ENCODE measurements at regions not wholly inside any gene's neighbourhood (a gene's known extent, or its start where the extent isn't known, plus 50 kb on each side); places are given as distances from the start of the nearest gene placed in this dataset.

GRCh38 chr18:22320771-22321170, 96.9 kb downstream of the CTAGE1 start:
- TF ChIP-seq CTCF (IDR thresholded peaks at IDR 0.05; ENCODE audit: control extremely low read depth, extremely low read depth), result no peak
- DNase-seq, result peak in 1 of 3 donors; percentile 37
- 79 to 80% methylated on average over 3 of the region's 3 CpGs for WGBS, 2 donors
- ATAC-seq (ENCODE audit: insufficient read depth, low FRiP score), result no peak
- H3K9me3 ChIP-seq (ENCODE audit: control insufficient read depth in 4 of 4, insufficient read depth in 3 of 4, low read length in 3 of 4), result no peaks in the 10 kb centered on the region
- no peak overlapping the region for H3K9ac ChIP-seq (ENCODE audit: insufficient read depth in 1 of 2, low read length in 2 of 2)
- H3K4me1 ChIP-seq (ENCODE audit: control insufficient read depth in 5 of 5, insufficient read depth in 5 of 5, low read length in 5 of 5), result peaks cover 0 to 71% (median 19%) of the 10 kb centered on the region in 5 donors
- no peak overlapping the region for H3K4me3 ChIP-seq
- H3K27me3 ChIP-seq (ENCODE audit: control insufficient read depth in 3 of 3, insufficient read depth in 3 of 3, low read length in 2 of 3), result no peaks in the 10 kb centered on the region
- no peak overlapping the region for H3K27ac ChIP-seq (ENCODE audit: low read depth in 1 of 2, low read length in 1 of 2)
- no peaks in the 10 kb centered on the region for H3K36me3 ChIP-seq (ENCODE audit: control insufficient read depth in 4 of 4, insufficient read depth in 4 of 4, low read length in 4 of 4)

DNA sequence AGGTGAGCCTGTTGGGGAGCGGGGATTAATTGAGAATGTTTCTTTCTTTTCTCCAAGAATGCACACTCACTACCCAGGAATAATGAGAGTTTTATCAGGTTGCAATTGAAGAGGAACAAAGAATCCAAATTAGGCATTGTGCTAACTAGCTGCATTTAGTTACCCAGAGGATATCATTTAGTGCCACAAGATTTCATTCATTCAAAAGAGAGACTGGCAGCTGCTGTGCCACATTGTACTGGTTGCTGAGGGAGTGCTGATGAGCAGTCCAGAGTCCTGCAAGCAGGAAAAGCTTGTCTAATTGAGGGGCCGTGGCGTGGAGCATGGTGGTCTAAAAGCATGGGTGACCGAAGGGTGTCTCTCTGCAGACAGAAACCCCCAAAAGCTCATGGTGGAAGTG, 97.6 kb downstream of the CTAGE1 start:
- Histone ChIP-seq H3K36me3 (ENCODE audit: control insufficient read depth in 4 of 4, insufficient read depth in 4 of 4, low read length in 4 of 4) (no peaks in the 10 kb centered on the region), H3K4me3 (no peak overlapping the region), H3K27me3 (ENCODE audit: control insufficient read depth in 3 of 3, insufficient read depth in 3 of 3, low read length in 2 of 3) (no peaks in the 10 kb centered on the region), H3K9ac (ENCODE audit: insufficient read depth in 1 of 2, low read length in 2 of 2) (no peak overlapping the region), H3K9me3 (ENCODE audit: control insufficient read depth in 4 of 4, insufficient read depth in 3 of 4, low read length in 3 of 4) (no peaks in the 10 kb centered on the region), H3K4me1 (ENCODE audit: control insufficient read depth in 5 of 5, insufficient read depth in 5 of 5, low read length in 5 of 5) (peaks cover 0 to 65% (median 19%) of the 10 kb centered on the region in 5 donors), H3K27ac (ENCODE audit: low read depth in 1 of 2, low read length in 1 of 2) (no peak overlapping the region)
- TF ChIP-seq CTCF (IDR thresholded peaks at IDR 0.05; ENCODE audit: control extremely low read depth, extremely low read depth), result no peak
- ATAC-seq (ENCODE audit: insufficient read depth, low FRiP score) (no peak), DNase-seq (no peak)
- whole genome bisulfite sequencing, 2 donors, result 82 to 84% methylated on average over 4 of the region's 4 CpGs

- H3K27ac ChIP-seq (ENCODE audit: low read depth in 1 of 2, low read length in 1 of 2), result no peak overlapping the region
- no peak overlapping the region for H3K4me3 ChIP-seq
- ATAC-seq (ENCODE audit: insufficient read depth, low FRiP score), result no peak
- H3K4me1 ChIP-seq (ENCODE audit: control insufficient read depth in 5 of 5, insufficient read depth in 5 of 5, low read length in 5 of 5), result peaks cover 0 to 60% (median 15%) of the 10 kb centered on the region in 5 donors
- H3K36me3 ChIP-seq (ENCODE audit: control insufficient read depth in 4 of 4, insufficient read depth in 4 of 4, low read length in 4 of 4), result no peaks in the 10 kb centered on the region
- no peaks in the 10 kb centered on the region for H3K27me3 ChIP-seq (ENCODE audit: control insufficient read depth in 3 of 3, insufficient read depth in 3 of 3, low read length in 2 of 3)
- DNase-seq, result peak; percentile 85 to 95 (median 91)
- H3K9ac ChIP-seq (ENCODE audit: insufficient read depth in 1 of 2, low read length in 2 of 2), result no peak overlapping the region
- 64 to 74% methylated on average over 8 of the region's 8 CpGs for WGBS, 2 donors
- TF ChIP-seq CTCF (IDR thresholded peaks at IDR 0.05; ENCODE audit: control extremely low read depth, extremely low read depth), result no peak
- no peaks in the 10 kb centered on the region for H3K9me3 ChIP-seq (ENCODE audit: control insufficient read depth in 4 of 4, insufficient read depth in 3 of 4, low read length in 3 of 4)
Measured at GRCh38 chr18:22318745-22319407, 98.8 kb downstream of the CTAGE1 start.

DNA sequence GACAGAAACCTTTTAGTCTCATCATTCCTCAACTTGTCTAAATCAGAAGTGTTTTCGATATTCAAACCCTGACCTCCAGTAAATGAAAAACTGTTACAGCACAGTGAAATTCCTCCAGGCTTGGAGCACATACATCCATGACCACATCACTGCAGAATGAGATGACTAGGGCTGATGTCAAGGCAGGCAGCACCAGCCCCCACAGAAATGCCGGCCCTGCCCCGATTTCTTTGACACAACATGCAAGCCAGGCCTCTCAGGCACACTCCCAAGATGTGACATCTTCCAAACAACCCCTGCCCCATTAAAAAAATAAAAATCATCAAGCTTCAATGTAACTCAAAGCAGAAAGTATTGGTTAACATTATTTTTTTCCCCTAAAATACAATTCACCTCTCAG, 103.3 kb downstream of the CTAGE1 start:
- no peak for TF ChIP-seq CTCF (IDR thresholded peaks at IDR 0.05; ENCODE audit: control extremely low read depth, extremely low read depth)
- Histone ChIP-seq H3K27me3 (ENCODE audit: control insufficient read depth in 3 of 3, insufficient read depth in 3 of 3, low read length in 2 of 3) (no peaks in the 10 kb centered on the region), H3K9ac (ENCODE audit: insufficient read depth in 1 of 2, low read length in 2 of 2) (no peak overlapping the region), H3K4me3 (no peak overlapping the region), H3K36me3 (ENCODE audit: control insufficient read depth in 4 of 4, insufficient read depth in 4 of 4, low read length in 4 of 4) (no peaks in the 10 kb centered on the region), H3K27ac (ENCODE audit: low read depth in 1 of 2, low read length in 1 of 2) (no peak overlapping the region), H3K4me1 (ENCODE audit: control insufficient read depth in 5 of 5, insufficient read depth in 5 of 5, low read length in 5 of 5) (peaks cover 0 to 40% (median 1%) of the 10 kb centered on the region in 5 donors), H3K9me3 (ENCODE audit: control insufficient read depth in 4 of 4, insufficient read depth in 3 of 4, low read length in 3 of 4) (no peaks in the 10 kb centered on the region)
- ATAC-seq (ENCODE audit: insufficient read depth, low FRiP score), result no peak
- WGBS, 2 donors, result 83 to 88% methylated on average over 3 of the region's 3 CpGs
- DNase-seq, result peak; percentile 73 to 79 (median 78)
